Omental fat pad (tissue), 3 donors: ENCODE measurements at regions not wholly inside any gene's neighbourhood (a gene's known extent, or its start where the extent isn't known, plus 50 kb on each side); places are given as distances from the start of the nearest gene placed in this dataset.

Source experiments
- ATAC-seq: fragments of 150-250 bp; one replicate; pipeline ENCODE4 v1.9.1; 2016; ENCODE audit warnings: mild to moderate bottlenecking, moderate library complexity; ENCODE audit not compliant: low FRiP score
- DNase-seq: peaks from one replicate; pipeline ENCODE4 v3.0.0-alpha.2; 2019; ENCODE audit warnings: low spot score
- TF ChIP-seq, protein P1 (sequence below), 3 donors: fragments of 450-650 bp; IDR thresholded peaks; one replicate each; pipeline ENCODE4 v1.5.1; 2016 to 2017; ENCODE audit warnings: antibody characterized with exemption in 3 of 3, mild to moderate bottlenecking in 3 of 3, moderate library complexity in 2 of 3

- DNase-seq, result no peak
- TF ChIP-seq, protein P1, sequence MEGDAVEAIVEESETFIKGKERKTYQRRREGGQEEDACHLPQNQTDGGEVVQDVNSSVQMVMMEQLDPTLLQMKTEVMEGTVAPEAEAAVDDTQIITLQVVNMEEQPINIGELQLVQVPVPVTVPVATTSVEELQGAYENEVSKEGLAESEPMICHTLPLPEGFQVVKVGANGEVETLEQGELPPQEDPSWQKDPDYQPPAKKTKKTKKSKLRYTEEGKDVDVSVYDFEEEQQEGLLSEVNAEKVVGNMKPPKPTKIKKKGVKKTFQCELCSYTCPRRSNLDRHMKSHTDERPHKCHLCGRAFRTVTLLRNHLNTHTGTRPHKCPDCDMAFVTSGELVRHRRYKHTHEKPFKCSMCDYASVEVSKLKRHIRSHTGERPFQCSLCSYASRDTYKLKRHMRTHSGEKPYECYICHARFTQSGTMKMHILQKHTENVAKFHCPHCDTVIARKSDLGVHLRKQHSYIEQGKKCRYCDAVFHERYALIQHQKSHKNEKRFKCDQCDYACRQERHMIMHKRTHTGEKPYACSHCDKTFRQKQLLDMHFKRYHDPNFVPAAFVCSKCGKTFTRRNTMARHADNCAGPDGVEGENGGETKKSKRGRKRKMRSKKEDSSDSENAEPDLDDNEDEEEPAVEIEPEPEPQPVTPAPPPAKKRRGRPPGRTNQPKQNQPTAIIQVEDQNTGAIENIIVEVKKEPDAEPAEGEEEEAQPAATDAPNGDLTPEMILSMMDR (IDR thresholded peaks at IDR 0.05), result no peak
- no peak for ATAC-seq
Observed at GRCh38 chr5:153224651-153225050, 265.8 kb upstream of the GRIA1 start.

- no peak for ATAC-seq
- DNase-seq, result no peak
- TF ChIP-seq, protein P1 (IDR thresholded peaks at IDR 0.05), result no peak
Observed at GRCh38 chr5:153233933-153234332, 256.5 kb upstream of the GRIA1 start.

GRCh38 chr5:153236319-153236718 is 254.2 kb upstream of the GRIA1 start:
- ATAC-seq (no peak), DNase-seq (no peak)
- TF ChIP-seq, protein P1 (IDR thresholded peaks at IDR 0.05), result no peak

DNA sequence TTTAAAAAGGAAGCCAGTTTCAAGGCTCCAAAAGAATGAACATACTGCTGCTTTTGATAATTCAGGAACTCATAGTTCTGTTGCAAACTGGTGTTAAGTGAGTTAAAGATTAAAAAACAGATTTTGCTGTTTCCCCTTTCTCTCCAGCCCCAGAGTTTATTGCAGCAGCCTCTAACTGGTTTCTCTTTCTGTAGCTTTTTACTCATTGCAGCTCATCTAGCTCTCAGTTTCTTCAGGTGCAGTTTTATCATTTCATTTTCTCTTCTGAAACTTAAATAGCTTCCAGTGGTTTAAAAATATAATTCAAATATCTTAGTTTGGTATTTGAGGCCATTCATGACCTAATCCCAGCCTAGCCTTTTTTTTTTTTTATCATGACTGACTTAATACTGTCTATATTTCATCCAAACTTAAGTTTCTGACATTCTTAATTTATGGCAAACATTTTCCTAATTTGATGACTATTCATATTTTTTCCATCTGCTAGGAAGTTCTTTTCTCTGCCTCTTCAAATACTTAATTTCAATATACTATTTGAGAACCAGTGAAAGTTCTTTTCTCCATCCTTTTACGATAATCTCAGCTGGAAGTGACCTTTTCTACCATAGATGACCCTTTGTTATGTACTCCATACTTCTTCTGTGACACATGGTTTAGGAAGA is 252.7 kb upstream of the GRIA1 start:
- ATAC-seq (no peak), DNase-seq (no peak)
- TF ChIP-seq, protein P1 (IDR thresholded peaks at IDR 0.05), result no peak

- TF ChIP-seq, protein P1 (IDR thresholded peaks at IDR 0.05), result no peak
- DNase-seq, result no peak
- no peak for ATAC-seq
Observed at GRCh38 chr5:153257381-153257780, 233.1 kb upstream of the GRIA1 start.

GRCh38 chr5:153258469-153258868 is 232.0 kb upstream of the GRIA1 start:
- TF ChIP-seq, protein P1 (IDR thresholded peaks at IDR 0.05), result no peak
- ATAC-seq (no peak), DNase-seq (no peak)

DNA sequence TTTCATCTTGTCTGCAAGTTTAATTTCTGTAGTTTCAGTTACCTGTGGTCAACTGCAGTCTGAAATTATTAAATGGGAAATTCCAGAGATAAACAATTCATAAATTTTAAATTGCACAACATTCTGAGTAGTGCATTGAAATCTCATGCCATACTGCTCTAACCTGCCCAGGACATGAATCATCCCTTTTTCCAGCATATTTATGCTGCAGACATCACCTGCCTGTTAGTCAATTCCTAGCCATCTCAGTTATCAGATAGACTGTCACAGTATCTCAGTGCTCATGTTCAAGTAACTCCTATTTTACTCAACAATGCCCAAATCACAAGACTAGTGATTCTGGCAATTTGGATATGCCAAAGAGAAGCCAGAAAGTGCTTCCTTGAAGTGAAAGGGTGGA is 223.0 kb upstream of the GRIA1 start:
- peak; percentile 77 for ATAC-seq
- DNase-seq, result no peak
- TF ChIP-seq, protein P1 (IDR thresholded peaks at IDR 0.05), result no peak
